ENCODE measurements at regions not wholly inside any gene's neighbourhood (a gene's known extent, or its start where the extent isn't known, plus 50 kb on each side); places are given as distances from the start of the nearest gene placed in this dataset.

GRCh38 chr17:68131456-68131855, 95.9 kb downstream of the KPNA2 start:
- TF ChIP-seq CTCF (conservative IDR thresholded peaks at IDR 0.05; ENCODE audit: low read depth, low read length) (no peak), EZH2 (IDR thresholded peaks at IDR 0.05; ENCODE audit: borderline replicate concordance, low read depth, low read length, poor library complexity, severe bottlenecking) (no peak)
